VCaP (cell line): ENCODE measurements at regions not wholly inside any gene's neighbourhood (a gene's known extent, or its start where the extent isn't known, plus 50 kb on each side); places are given as distances from the start of the nearest gene placed in this dataset.

ENCODE experiments used
- H3K27ac ChIP-seq: fragments of 450-650 bp; 2 replicates; pipeline ENCODE4 v1.5.1; 2017
- CTCF ChIP-seq: fragments of 450-650 bp; conservative IDR thresholded peaks from 2 replicates; pipeline ENCODE4 v1.5.1; 2017; ENCODE audit warnings: mild to moderate bottlenecking, moderate library complexity

- H3K27ac ChIP-seq = no peak overlapping the region
- TF ChIP-seq CTCF = no peak
These were observed 178.6 kb downstream of the CXCL12 start for GRCh38 chr10:44206127-44206818.

- no peak for TF ChIP-seq CTCF
- no peak overlapping the region for H3K27ac ChIP-seq
These were observed 179.8 kb downstream of the CXCL12 start for GRCh38 chr10:44205067-44205466.

GRCh38 chr10:44203535-44203934 lies 181.4 kb downstream of the CXCL12 start:
- H3K27ac ChIP-seq = no peak overlapping the region
- no peak for TF ChIP-seq CTCF

- H3K27ac ChIP-seq = no peak overlapping the region
- no peak for TF ChIP-seq CTCF
These were observed 181.9 kb downstream of the CXCL12 start for GRCh38 chr10:44202952-44203351.

- no peak for TF ChIP-seq CTCF
- no peak overlapping the region for H3K27ac ChIP-seq
These were observed 183.2 kb downstream of the CXCL12 start for GRCh38 chr10:44201656-44202055.

GRCh38 chr10:44201011-44201410 lies 183.9 kb downstream of the CXCL12 start:
- H3K27ac ChIP-seq = no peak overlapping the region
- TF ChIP-seq CTCF = no peak

GRCh38 chr10:44199991-44200655 lies 184.8 kb downstream of the CXCL12 start:
- H3K27ac ChIP-seq = no peak overlapping the region
- no peak for TF ChIP-seq CTCF
